ENCODE measurements at regions not wholly inside any gene's neighbourhood (a gene's known extent, or its start where the extent isn't known, plus 50 kb on each side); places are given as distances from the start of the nearest gene placed in this dataset.

GRCh38 chr5:98643569-98643968 lies 129.9 kb upstream of the RGMB start:
- no peak for DNase-seq

- no peak for DNase-seq
Measured at GRCh38 chr5:98651715-98652114, 121.7 kb upstream of the RGMB start.

GRCh38 chr5:98656125-98656795 lies 117.2 kb upstream of the RGMB start:
- no peak for DNase-seq

- no peak for DNase-seq
Measured at GRCh38 chr5:98656796-98657195, 116.7 kb upstream of the RGMB start.

GRCh38 chr5:98657559-98657958 lies 115.9 kb upstream of the RGMB start:
- no peak for DNase-seq

GRCh38 chr5:98663521-98663920 lies 109.9 kb upstream of the RGMB start:
- no peak for DNase-seq

- no peak for DNase-seq
Measured at GRCh38 chr5:98664736-98665135, 108.7 kb upstream of the RGMB start.

GRCh38 chr5:98679963-98680362 lies 93.5 kb upstream of the RGMB start:
- peak; percentile 54 for DNase-seq

- no peak for DNase-seq
Measured at GRCh38 chr5:98690002-98690401, 83.5 kb upstream of the RGMB start.

GRCh38 chr5:98694902-98695301 lies 78.6 kb upstream of the RGMB start:
- no peak for DNase-seq

GRCh38 chr5:98698359-98698758 lies 75.1 kb upstream of the RGMB start:
- DNase-seq = no peak

- DNase-seq = no peak
Measured at GRCh38 chr5:98700730-98701129, 72.7 kb upstream of the RGMB start.

GRCh38 chr5:98705841-98706240 lies 67.6 kb upstream of the RGMB start:
- no peak for DNase-seq

- DNase-seq = peak; percentile 31
Measured at GRCh38 chr5:98709681-98710080, 63.8 kb upstream of the RGMB start.

GRCh38 chr5:98713027-98713426 lies 60.4 kb upstream of the RGMB start:
- DNase-seq = no peak

- no peak for DNase-seq
Measured at GRCh38 chr5:98713856-98714255, 59.6 kb upstream of the RGMB start.

GRCh38 chr5:98714710-98715288 lies 58.7 kb upstream of the RGMB start:
- no peak for DNase-seq

GRCh38 chr5:98721231-98721928 lies 52.1 kb upstream of the RGMB start:
- no peak for DNase-seq

- peak; percentile 3 for DNase-seq
Measured at GRCh38 chr5:98722188-98722587, 51.3 kb upstream of the RGMB start.

- no peak for DNase-seq
Measured at GRCh38 chr5:98723061-98723460, 50.4 kb upstream of the RGMB start.

Measured in OCI-M1 (cell line).